Endodermal cell (in vitro differentiated cells): ENCODE measurements at regions not wholly inside any gene's neighbourhood (a gene's known extent, or its start where the extent isn't known, plus 50 kb on each side); places are given as distances from the start of the nearest gene placed in this dataset.

Experiments
- DNase-seq: peaks from one replicate; pipeline ENCODE4 v3.0.0-alpha.2; 2017
- H3K27ac ChIP-seq: 2 replicates; pipeline ENCODE4 v1.5.1; 2013; ENCODE audit warnings: mild to moderate bottlenecking, low read depth, low read length, moderate library complexity
- H3K27me3 ChIP-seq: 2 replicates; pipeline ENCODE4 v1.6.1; 2013; ENCODE audit warnings: mild to moderate bottlenecking, low read length, moderate library complexity; ENCODE audit not compliant: insufficient read depth, control insufficient read depth, poor library complexity, severe bottlenecking
- H3K36me3 ChIP-seq: 2 replicates; pipeline ENCODE4 v1.7.0; 2013; ENCODE audit warnings: mild to moderate bottlenecking, low read length, moderate library complexity; ENCODE audit not compliant: control insufficient read depth, insufficient read depth
- H3K4me1 ChIP-seq: one replicate; pipeline ENCODE4 v1.7.0; 2013; ENCODE audit warnings: low read length; ENCODE audit not compliant: control insufficient read depth, insufficient read depth
- H3K4me3 ChIP-seq: 2 replicates; pipeline ENCODE4 v1.5.1; 2013; ENCODE audit warnings: mild to moderate bottlenecking, low read length, moderate library complexity
- H3K9ac ChIP-seq: 2 replicates; pipeline ENCODE4 v1.6.1; 2013; ENCODE audit warnings: mild to moderate bottlenecking, low read length, moderate library complexity; ENCODE audit not compliant: poor library complexity, severe bottlenecking; ENCODE audit errors: extremely low read depth
- H3K9me3 ChIP-seq: 2 replicates; pipeline ENCODE4 v1.6.1; 2013; ENCODE audit warnings: mild to moderate bottlenecking, low read length, moderate library complexity; ENCODE audit not compliant: control insufficient read depth
- H3K27ac Mint-ChIP-seq: 2 replicates; pipeline ENCODE4 v1.8.0; 2020; ENCODE audit warnings: mixed read lengths
- H3K27me3 Mint-ChIP-seq: 2 replicates; pipeline ENCODE4 v1.8.0; 2021; ENCODE audit warnings: mild to moderate bottlenecking, mixed read lengths; ENCODE audit not compliant: insufficient read depth
- H3K36me3 Mint-ChIP-seq: 2 replicates; pipeline ENCODE4 v1.8.0; 2020; ENCODE audit warnings: low read depth, mixed read lengths
- H3K4me1 Mint-ChIP-seq: 2 replicates; pipeline ENCODE4 v1.8.0; 2020; ENCODE audit warnings: mixed read lengths
- H3K4me3 Mint-ChIP-seq: 2 replicates; pipeline ENCODE4 v1.8.0; 2020; ENCODE audit warnings: mild to moderate bottlenecking, moderate library complexity, mixed read lengths
- H3K9me3 Mint-ChIP-seq: 2 replicates; pipeline ENCODE4 v1.8.0; 2020; ENCODE audit warnings: mild to moderate bottlenecking, mixed read lengths
- CTCF ChIP-seq: fragments of 200-600 bp; sonication (generic); conservative IDR thresholded peaks from 2 replicates; pipeline ENCODE4 v1.5.0; 2021; ENCODE audit warnings: antibody characterized with exemption, mild to moderate bottlenecking
- WGBS, 2 experiments: methylation state at CpG; one replicate each; pipeline versions ENCODE4 v1.1.5 to v1.1.7; 2013; ENCODE audit warnings: missing lambda C conversion rate in 2 of 2, mixed read lengths in 1 of 2; ENCODE audit not compliant: insufficient coverage in 1 of 2, insufficient read length in 1 of 2; 5-methylcytosine and 5-hydroxymethylcytosine counted together

- Histone ChIP-seq H3K36me3 (no peaks in the 10 kb centered on the region), H3K27me3 (no peaks in the 10 kb centered on the region), H3K4me1 (no peaks in the 10 kb centered on the region), H3K27ac (no peak overlapping the region), H3K9me3 (no peaks in the 10 kb centered on the region), H3K9ac (no peak overlapping the region), H3K4me3 (no peak overlapping the region)
- Mint-ChIP-seq H3K9me3 (no peaks in the 10 kb centered on the region), H3K27ac (no peak overlapping the region), H3K36me3 (no peaks in the 10 kb centered on the region), H3K4me3 (no peak overlapping the region), H3K4me1 (no peaks in the 10 kb centered on the region), H3K27me3 (no peaks in the 10 kb centered on the region)
- DNase-seq = no peak
- no peak for TF ChIP-seq CTCF
Measured at GRCh38 chr3:181628384-181628783, 83.3 kb upstream of the SOX2 start.

GRCh38 chr3:181626036-181626435 lies 85.7 kb upstream of the SOX2 start:
- no peak for DNase-seq
- Mint-ChIP-seq H3K36me3 (no peaks in the 10 kb centered on the region), H3K27me3 (no peaks in the 10 kb centered on the region), H3K4me1 (no peaks in the 10 kb centered on the region), H3K9me3 (no peaks in the 10 kb centered on the region), H3K27ac (no peak overlapping the region), H3K4me3 (no peak overlapping the region)
- no peaks in the 10 kb centered on the region for H3K36me3 ChIP-seq
- H3K4me1 ChIP-seq = no peaks in the 10 kb centered on the region
- H3K9me3 ChIP-seq = no peaks in the 10 kb centered on the region
- H3K4me3 ChIP-seq = no peak overlapping the region
- no peaks in the 10 kb centered on the region for H3K27me3 ChIP-seq
- H3K9ac ChIP-seq = no peak overlapping the region
- WGBS, 2 experiments = 94% methylated on average over 1 of the region's 1 CpG; no CpG with 5 or more reads in 1 of the 2 experiments
- no peak for TF ChIP-seq CTCF
- H3K27ac ChIP-seq = no peak overlapping the region

GRCh38 chr3:181623924-181624694 lies 87.6 kb upstream of the SOX2 start:
- DNase-seq = no peak
- no peaks in the 10 kb centered on the region for H3K36me3 Mint-ChIP-seq
- no peak overlapping the region for H3K27ac Mint-ChIP-seq
- Histone ChIP-seq H3K27me3 (no peaks in the 10 kb centered on the region), H3K4me1 (no peaks in the 10 kb centered on the region), H3K9me3 (no peaks in the 10 kb centered on the region), H3K36me3 (no peaks in the 10 kb centered on the region), H3K4me3 (no peak overlapping the region), H3K27ac (no peak overlapping the region), H3K9ac (no peak overlapping the region)
- 67 to 94% methylated on average over 1 to 3 of the region's 4 CpGs for WGBS, 2 experiments
- no peaks in the 10 kb centered on the region for H3K4me1 Mint-ChIP-seq
- H3K27me3 Mint-ChIP-seq = no peaks in the 10 kb centered on the region
- TF ChIP-seq CTCF = no peak
- H3K9me3 Mint-ChIP-seq = no peaks in the 10 kb centered on the region
- H3K4me3 Mint-ChIP-seq = no peak overlapping the region
